SKM-1 treated with dmso at 0.1 percent for 144 hours (cell line): ENCODE measurements at regions not wholly inside any gene's neighbourhood (a gene's known extent, or its start where the extent isn't known, plus 50 kb on each side); places are given as distances from the start of the nearest gene placed in this dataset.
"Not testable (repeated sequence)": the region's sequence is repeated elsewhere in the genome, so short reads cannot be mapped to it uniquely, and the experiment has no call there.

ENCODE experiments used
- DNase-seq: peaks from one replicate; lab custom pipeline; 2025; ENCODE audit not compliant: unreplicated experiment; lab: John Stamatoyannopoulos, UW

- DNase-seq: no peak
Measured at GRCh38 chr21:26331205-26331980, 160.8 kb upstream of the APP start.

- no peak for DNase-seq
Measured at GRCh38 chr21:26320596-26320995, 150.0 kb upstream of the APP start.

GRCh38 chr21:26307640-26308039 lies 137.1 kb upstream of the APP start:
- DNase-seq: no peak

- DNase-seq: no peak
Measured at GRCh38 chr21:26297851-26298250, 127.3 kb upstream of the APP start.

GRCh38 chr21:26293141-26293946 lies 122.8 kb upstream of the APP start:
- no peak for DNase-seq

GRCh38 chr21:26288026-26288425 lies 117.5 kb upstream of the APP start:
- no peak for DNase-seq

GRCh38 chr21:26284531-26284930 lies 114.0 kb upstream of the APP start:
- DNase-seq: no peak

GRCh38 chr21:26282058-26282457 lies 111.5 kb upstream of the APP start:
- DNase-seq: no peak

GRCh38 chr21:26281506-26281905 lies 110.9 kb upstream of the APP start:
- DNase-seq: no peak

- DNase-seq: no peak
Measured at GRCh38 chr21:26280775-26281174, 110.2 kb upstream of the APP start.

GRCh38 chr21:26280148-26280547 lies 109.6 kb upstream of the APP start:
- no peak for DNase-seq

GRCh38 chr21:26275801-26276200 lies 105.2 kb upstream of the APP start:
- no peak for DNase-seq

GRCh38 chr21:26273686-26274313 lies 103.2 kb upstream of the APP start:
- no peak for DNase-seq

GRCh38 chr21:26267389-26267788 lies 96.8 kb upstream of the APP start:
- no peak for DNase-seq

- DNase-seq: no peak
Measured at GRCh38 chr21:26246073-26246472, 75.5 kb upstream of the APP start.

GRCh38 chr21:26245428-26245827 lies 74.9 kb upstream of the APP start:
- no peak for DNase-seq

GRCh38 chr21:26238646-26239045 lies 68.1 kb upstream of the APP start:
- no peak for DNase-seq

GRCh38 chr21:26236281-26236680 lies 65.7 kb upstream of the APP start:
- DNase-seq: no peak

- DNase-seq: not testable (repeated sequence)
Measured at GRCh38 chr21:26233297-26233696, 62.7 kb upstream of the APP start.

GRCh38 chr21:26232491-26232890 lies 61.9 kb upstream of the APP start:
- not testable (repeated sequence) for DNase-seq

- DNase-seq: no peak
Measured at GRCh38 chr21:26227130-26227529, 56.6 kb upstream of the APP start.

- no peak for DNase-seq
Measured at GRCh38 chr21:26226724-26227123, 56.2 kb upstream of the APP start.
